GM23338 (cell line): ENCODE measurements at regions not wholly inside any gene's neighbourhood (a gene's known extent, or its start where the extent isn't known, plus 50 kb on each side); places are given as distances from the start of the nearest gene placed in this dataset.

Experiments
- ATAC-seq: fragments of 200-7000 bp; cut with Tn5 transposase; 3 replicates; pipeline ENCODE4 v1.9.1; 2020
- DNase-seq: peaks from one replicate; pipeline ENCODE4 v3.0.0-alpha.2; 2015; ENCODE audit warnings: low spot score
- H2AFZ ChIP-seq: fragments of 200-600 bp; sonication (generic); 2 replicates; pipeline ENCODE4 v1.8.0; 2016; ENCODE audit warnings: antibody characterized with exemption, mild to moderate bottlenecking, moderate library complexity
- H3F3A ChIP-seq: fragments of 200-600 bp; sonication (generic); replicated peaks from 2 replicates; pipeline ENCODE4 v1.8.0; 2017; ENCODE audit warnings: antibody characterized with exemption, mixed run types, low read depth
- H3K27ac ChIP-seq: fragments of 200-600 bp; sonication (generic); 2 replicates; pipeline ENCODE4 v1.6.1; 2016; ENCODE audit warnings: low read depth
- H3K27me3 ChIP-seq: fragments of 200-600 bp; sonication (generic); 2 replicates; pipeline ENCODE4 v1.8.0; 2016; ENCODE audit warnings: mild to moderate bottlenecking, mixed run types, moderate library complexity; ENCODE audit not compliant: insufficient read depth
- H3K36me3 ChIP-seq: fragments of 200-600 bp; sonication (generic); 2 replicates; pipeline ENCODE4 v1.8.0; 2016; ENCODE audit warnings: mild to moderate bottlenecking; ENCODE audit not compliant: insufficient read depth
- H3K4me1 ChIP-seq: fragments of 200-600 bp; sonication (generic); 2 replicates; pipeline ENCODE4 v1.8.0; 2016; ENCODE audit warnings: mild to moderate bottlenecking, moderate library complexity; ENCODE audit not compliant: insufficient read depth
- H3K4me2 ChIP-seq: fragments of 200-600 bp; sonication (generic); 2 replicates; pipeline ENCODE4 v1.7.1; 2017; ENCODE audit warnings: mixed run types
- H3K4me3 ChIP-seq: fragments of 200-600 bp; sonication (generic); 2 replicates; pipeline ENCODE4 v1.6.1; 2016; ENCODE audit warnings: mixed run types
- H3K79me2 ChIP-seq: fragments of 200-600 bp; sonication (generic); replicated peaks from 2 replicates; pipeline ENCODE4 v1.8.0; 2017; ENCODE audit warnings: mild to moderate bottlenecking; ENCODE audit not compliant: insufficient read depth
- H3K9me2 ChIP-seq: fragments of 200-600 bp; sonication (generic); 2 replicates; pipeline ENCODE4 v1.8.0; 2017; ENCODE audit not compliant: insufficient read depth
- H4K20me1 ChIP-seq: fragments of 200-600 bp; sonication (generic); replicated peaks from 2 replicates; pipeline ENCODE4 v1.8.0; 2017; ENCODE audit warnings: mild to moderate bottlenecking; ENCODE audit not compliant: insufficient read depth
- H3K27ac Mint-ChIP-seq: 2 replicates; pipeline ENCODE4 v1.8.0; 2020; ENCODE audit warnings: inconsistent platforms, mild to moderate bottlenecking, moderate library complexity, mixed read lengths
- H3K27me3 Mint-ChIP-seq: 3 replicates; pipeline ENCODE4 v1.8.0; 2022; ENCODE audit warnings: low read depth, mild to moderate bottlenecking, moderate library complexity, mixed read lengths, inconsistent platforms; ENCODE audit not compliant: insufficient read depth, poor library complexity
- H3K36me3 Mint-ChIP-seq: 3 replicates; pipeline ENCODE4 v1.8.0; 2021; ENCODE audit warnings: low read depth, mild to moderate bottlenecking, inconsistent platforms, moderate library complexity, mixed read lengths
- H3K4me1 Mint-ChIP-seq: 3 replicates; pipeline ENCODE4 v1.8.0; 2020; ENCODE audit warnings: mild to moderate bottlenecking, inconsistent platforms, mixed read lengths
- H3K4me3 Mint-ChIP-seq: 3 replicates; pipeline ENCODE4 v1.8.0; 2021; ENCODE audit warnings: moderate library complexity, mild to moderate bottlenecking, inconsistent platforms, mixed read lengths
- H3K9me3 Mint-ChIP-seq: 3 replicates; pipeline ENCODE4 v1.8.0; 2020; ENCODE audit warnings: moderate library complexity, mild to moderate bottlenecking, inconsistent platforms, mixed read lengths
- CREB1 ChIP-seq: fragments of 250-450 bp; sonication (Bioruptor Pico); IDR thresholded peaks from 2 replicates; pipeline ENCODE4 v1.5.0; 2020; ENCODE audit warnings: low read depth, mild to moderate bottlenecking, moderate library complexity
- CTCF ChIP-seq, 2 experiments: fragments of 200-600 bp in 1 of 2; sonication (generic) in 1 of 2; conservative IDR thresholded peaks; 2 replicates each; pipeline versions ENCODE4 v1.5.1 to v1.6.1; 2016 to 2017; ENCODE audit warnings: antibody characterized with exemption in 2 of 2, low read depth in 2 of 2, mild to moderate bottlenecking in 2 of 2, moderate library complexity in 1 of 2
- ETS1 ChIP-seq: IDR thresholded peaks from 2 replicates; pipeline ENCODE4 v1.6.1; 2016; ENCODE audit warnings: antibody characterized with exemption
- EZH2 ChIP-seq: fragments of 200-600 bp; sonication (generic); IDR thresholded peaks from one replicate; pipeline ENCODE4 v1.8.0; 2017; ENCODE audit warnings: antibody characterized with exemption, mild to moderate bottlenecking, low read depth; ENCODE audit not compliant: unreplicated experiment
- EZH2phosphoT487 ChIP-seq: fragments of 200-600 bp; sonication (generic); IDR thresholded peaks from one replicate; pipeline ENCODE4 v1.8.1; 2018; ENCODE audit warnings: antibody characterized with exemption; ENCODE audit not compliant: unreplicated experiment
- JUNB ChIP-seq: IDR thresholded peaks from one replicate; pipeline ENCODE4 v1.6.1; 2016; ENCODE audit warnings: antibody characterized with exemption; ENCODE audit not compliant: unreplicated experiment
- NANOG ChIP-seq: IDR thresholded peaks from 2 replicates; pipeline ENCODE4 v1.6.1; 2016; ENCODE audit warnings: antibody characterized with exemption, borderline replicate concordance
- POLR2AphosphoS5 ChIP-seq: IDR thresholded peaks from 2 replicates; pipeline ENCODE4 v1.6.1; 2016; ENCODE audit warnings: antibody characterized with exemption, low read depth
- STAT1 ChIP-seq: IDR thresholded peaks from one replicate; pipeline ENCODE4 v1.6.1; 2016; ENCODE audit warnings: antibody characterized with exemption; ENCODE audit not compliant: unreplicated experiment
- ZNF114 ChIP-seq: fragments of 250-450 bp; sonication (Bioruptor Pico); IDR thresholded peaks from 2 replicates; pipeline ENCODE4 v1.5.0; 2020; ENCODE audit warnings: mild to moderate bottlenecking, moderate library complexity
- ZNF331 ChIP-seq: fragments of 250-450 bp; sonication (Bioruptor Pico); IDR thresholded peaks from 2 replicates; pipeline ENCODE4 v1.5.0; 2020; ENCODE audit warnings: low read depth, mild to moderate bottlenecking, moderate library complexity
- ZNF462 ChIP-seq: fragments of 250-450 bp; sonication (Bioruptor Pico); IDR thresholded peaks from 2 replicates; pipeline ENCODE4 v1.5.0; 2020; ENCODE audit warnings: mild to moderate bottlenecking, moderate library complexity

- TF ChIP-seq NANOG (no peak), ZNF331 (CRISPR knock-in tag) (no peak), EZH2 (no peak), EZH2phosphoT487 (no peak)
These were observed 298.9 kb upstream of the B3GAT1 start (continued) for GRCh38 chr11:134710861-134711407.

- Histone ChIP-seq H3K9me2 (no peaks in the 10 kb centered on the region), H3K4me2 (no peak overlapping the region), H3K4me3 (no peak overlapping the region), H2AFZ (no peak overlapping the region), H3K79me2 (no peaks in the 10 kb centered on the region), H3K36me3 (no peaks in the 10 kb centered on the region), H3F3A (no peaks in the 10 kb centered on the region), H3K4me1 (no peaks in the 10 kb centered on the region), H3K27me3 (no peaks in the 10 kb centered on the region), H3K27ac (no peak overlapping the region), H4K20me1 (no peaks in the 10 kb centered on the region)
- Mint-ChIP-seq H3K4me1 (peaks cover 1% of the 10 kb centered on the region; the same call in 2 of the 3 replicates), H3K27me3 (no peaks in the 10 kb centered on the region), H3K27ac (no peak overlapping the region), H3K9me3 (no peaks in the 10 kb centered on the region), H3K36me3 (no peaks in the 10 kb centered on the region), H3K4me3 (no peak overlapping the region)
- no peak for DNase-seq
- TF ChIP-seq POLR2AphosphoS5 (no peak), ZNF462 (CRISPR knock-in tag) (no peak), ETS1 (no peak), ZNF331 (CRISPR knock-in tag) (no peak), JUNB (no peak), NANOG (no peak), EZH2phosphoT487 (no peak), CTCF (conservative IDR thresholded peaks at IDR 0.05; ENCODE audit: low read depth in 2 of 2) (no peak), EZH2 (no peak), STAT1 (no peak), ZNF114 (no peak), CREB1 (CRISPR knock-in tag) (no peak)
- no peak for ATAC-seq
These were observed 293.8 kb upstream of the B3GAT1 start for GRCh38 chr11:134705858-134706257.
